Thymus (tissue), 11 donors: ENCODE measurements at regions not wholly inside any gene's neighbourhood (a gene's known extent, or its start where the extent isn't known, plus 50 kb on each side); places are given as distances from the start of the nearest gene placed in this dataset.
"Not testable (repeated sequence)": the region's sequence is repeated elsewhere in the genome, so short reads cannot be mapped to it uniquely, and the experiment has no call there.

Experiments
- DNase-seq, 9 donors: peaks; one replicate each; pipeline ENCODE4 v3.0.0-alpha.2; 2013; ENCODE audit warnings: low spot score in 9 of 9, low read depth in 6 of 9, missing footprints in 1 of 9
- H3K27ac ChIP-seq, 2 donors: one replicate each; pipeline ENCODE4 v1.5.1; 2013; ENCODE audit warnings: control low read depth in 1 of 2, low read depth in 1 of 2, low read length in 1 of 2, mild to moderate bottlenecking in 1 of 2, moderate library complexity in 1 of 2
- H3K27me3 ChIP-seq, 2 donors: one replicate each; pipeline ENCODE4 v1.5.1; 2013; ENCODE audit warnings: low read length in 1 of 2; ENCODE audit not compliant: control insufficient read depth in 2 of 2, insufficient read depth in 1 of 2
- H3K36me3 ChIP-seq, 2 donors: one replicate each; pipeline ENCODE4 v1.5.1; 2013; ENCODE audit warnings: low read length in 1 of 2, mild to moderate bottlenecking in 1 of 2, moderate library complexity in 1 of 2; ENCODE audit not compliant: control insufficient read depth in 2 of 2, insufficient read depth in 2 of 2
- H3K4me1 ChIP-seq, 2 donors: one replicate each; pipeline ENCODE4 v1.5.1; 2013; ENCODE audit warnings: low read length in 2 of 2; ENCODE audit not compliant: control insufficient read depth in 2 of 2, insufficient read depth in 2 of 2
- H3K4me3 ChIP-seq, 2 donors: one replicate each; pipeline ENCODE4 v1.5.1; 2013; ENCODE audit warnings: low read length in 2 of 2, control low read depth in 1 of 2, mild to moderate bottlenecking in 1 of 2
- H3K9me3 ChIP-seq, 2 donors: one replicate each; pipeline ENCODE4 v1.5.1; 2013; ENCODE audit warnings: low read length in 1 of 2, mild to moderate bottlenecking in 1 of 2; ENCODE audit not compliant: control insufficient read depth in 2 of 2, insufficient read depth in 1 of 2
- WGBS: extraction: QIAGEN DNeasy Blood & Tissue Kit; methylation state at CpG from one replicate; pipeline ENCODE4 v1.1.7; 2013; 5-methylcytosine and 5-hydroxymethylcytosine counted together
- donor health status: healthy.

DNA sequence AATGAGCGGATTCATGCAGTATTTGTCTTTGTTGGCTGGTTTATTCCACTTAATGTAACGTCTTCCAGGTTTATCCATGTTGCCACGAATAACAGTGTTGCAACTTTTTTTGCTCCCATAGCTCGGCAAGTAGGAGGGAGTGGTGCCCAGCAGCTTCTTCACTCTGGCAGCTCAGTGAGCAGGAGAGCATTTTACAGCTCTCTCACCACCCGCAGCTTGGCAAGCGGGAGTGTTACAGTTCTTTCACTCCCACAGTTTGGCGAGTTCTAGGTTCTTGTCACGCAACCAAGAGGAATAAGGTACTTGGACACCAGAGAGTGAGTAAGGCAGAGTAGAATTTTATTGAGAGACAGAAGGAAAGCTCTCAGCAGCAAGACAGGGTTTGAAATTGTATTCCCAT is 935.2 kb downstream of the TBL1XR1 start:
- no peak overlapping the region for H3K27ac ChIP-seq
- no peaks in the 10 kb centered on the region for H3K36me3 ChIP-seq
- H3K4me1 ChIP-seq, result no peaks in the 10 kb centered on the region
- no peak overlapping the region for H3K4me3 ChIP-seq
- 95% methylated on average over 8 of the region's 8 CpGs for WGBS
- DNase-seq, result no peak
- H3K27me3 ChIP-seq, result no peaks in the 10 kb centered on the region
- peaks cover 0 to 5% of the 10 kb centered on the region in 2 donors for H3K9me3 ChIP-seq

DNA sequence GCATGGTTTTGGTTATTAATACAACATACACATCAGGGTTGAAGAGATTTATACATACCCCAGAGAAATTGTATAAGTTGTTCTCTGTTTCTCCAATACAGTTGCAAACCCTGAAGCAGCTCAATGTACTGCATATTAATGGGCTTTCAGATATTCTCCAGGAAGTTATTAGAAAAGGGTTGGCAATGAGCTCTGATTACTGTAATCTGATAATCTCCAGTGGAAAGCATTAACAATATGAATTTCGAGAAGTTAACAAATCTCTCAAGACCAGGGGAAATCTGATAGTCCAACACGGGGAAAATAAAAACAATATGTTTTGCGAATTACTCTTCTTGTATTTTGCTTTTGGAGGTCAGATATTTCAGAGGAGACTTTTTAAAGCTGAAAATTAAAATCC is 950.1 kb downstream of the TBL1XR1 start:
- Histone ChIP-seq H3K4me1 (no peaks in the 10 kb centered on the region), H3K4me3 (no peak overlapping the region), H3K27ac (no peak overlapping the region), H3K27me3 (no peaks in the 10 kb centered on the region), H3K36me3 (no peaks in the 10 kb centered on the region), H3K9me3 (peaks cover 2 to 5% of the 10 kb centered on the region in 2 donors)
- DNase-seq, result no peak
- WGBS, result 90% methylated on average over 3 of the region's 3 CpGs

DNA sequence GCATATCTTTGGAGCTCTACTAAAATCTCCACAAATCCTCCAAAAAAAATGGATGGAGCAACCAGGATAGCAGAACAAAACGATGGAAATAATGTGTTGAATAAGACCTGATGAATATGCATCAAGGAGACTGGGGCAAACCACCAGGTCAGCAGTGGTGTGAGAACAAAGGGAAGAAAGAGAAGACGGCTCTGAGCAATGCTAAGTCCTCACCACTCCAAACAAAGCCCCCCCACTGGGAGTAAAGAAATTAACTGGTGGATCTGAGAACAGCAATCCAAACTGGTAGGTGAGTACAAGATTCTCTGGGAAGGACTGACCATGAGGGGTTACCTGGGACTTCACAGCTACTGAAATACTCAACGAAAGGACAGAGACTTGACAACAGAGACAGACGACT is 977.3 kb downstream of the TBL1XR1 start:
- Histone ChIP-seq H3K27me3 (no peaks in the 10 kb centered on the region), H3K4me1 (no peaks in the 10 kb centered on the region), H3K36me3 (no peaks in the 10 kb centered on the region), H3K27ac (no peak overlapping the region), H3K9me3 (no peaks in the 10 kb centered on the region), H3K4me3 (no peak overlapping the region)
- no peak for DNase-seq
- 87% methylated on average over 4 of the region's 4 CpGs for WGBS

DNA sequence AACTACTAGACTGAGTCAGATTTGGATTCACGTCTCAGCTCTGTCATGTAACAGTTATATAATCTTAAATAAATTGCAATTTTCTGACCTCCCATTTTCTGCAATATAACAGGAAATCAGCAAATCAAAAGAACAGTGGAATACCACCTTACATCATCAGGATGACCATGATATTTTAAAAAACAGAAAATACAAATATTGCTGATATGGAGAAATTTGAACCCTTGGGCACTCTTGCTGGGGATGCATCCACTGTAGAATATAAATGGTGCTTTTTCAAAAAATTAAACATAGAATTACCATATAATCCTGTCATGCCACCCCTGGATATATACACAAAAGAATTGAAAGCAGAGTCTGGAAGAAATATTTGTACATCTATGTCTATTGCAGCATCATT is 982.5 kb downstream of the TBL1XR1 start:
- no peaks in the 10 kb centered on the region for H3K36me3 ChIP-seq
- peaks cover 0 to 6% of the 10 kb centered on the region in 2 donors for H3K9me3 ChIP-seq
- no peak overlapping the region for H3K27ac ChIP-seq
- WGBS, result 92% methylated on average over 1 of the region's 1 CpG
- H3K27me3 ChIP-seq, result no peaks in the 10 kb centered on the region
- H3K4me1 ChIP-seq, result no peaks in the 10 kb centered on the region
- H3K4me3 ChIP-seq, result no peak overlapping the region
- no peak for DNase-seq

DNA sequence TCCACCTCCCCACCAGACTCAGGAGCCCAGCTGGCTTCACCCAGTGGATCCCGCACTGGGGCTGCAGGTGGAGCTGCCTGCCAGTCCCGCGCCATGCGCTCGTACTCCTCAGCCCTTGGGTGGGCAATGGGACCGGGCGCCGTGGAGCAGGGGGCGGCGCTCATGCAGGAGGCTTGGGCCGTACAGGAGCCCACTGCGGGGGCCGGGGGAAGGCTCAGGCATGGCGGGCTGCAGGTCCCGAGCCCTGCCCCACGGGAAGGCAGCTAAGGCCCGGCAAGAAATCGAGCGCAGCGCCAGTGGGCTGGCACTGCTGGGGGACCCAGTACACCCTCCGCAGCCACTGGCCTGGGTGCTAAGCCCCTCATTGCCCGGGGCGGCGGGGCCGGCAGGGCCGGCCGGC is 984.0 kb downstream of the TBL1XR1 start:
- not testable (repeated sequence) for H3K4me1 ChIP-seq, H3K9me3 ChIP-seq, DNase-seq, H3K27me3 ChIP-seq, H3K27ac ChIP-seq, H3K36me3 ChIP-seq, H3K4me3 ChIP-seq
- 95% methylated on average over 25 of the region's 27 CpGs for WGBS

DNA sequence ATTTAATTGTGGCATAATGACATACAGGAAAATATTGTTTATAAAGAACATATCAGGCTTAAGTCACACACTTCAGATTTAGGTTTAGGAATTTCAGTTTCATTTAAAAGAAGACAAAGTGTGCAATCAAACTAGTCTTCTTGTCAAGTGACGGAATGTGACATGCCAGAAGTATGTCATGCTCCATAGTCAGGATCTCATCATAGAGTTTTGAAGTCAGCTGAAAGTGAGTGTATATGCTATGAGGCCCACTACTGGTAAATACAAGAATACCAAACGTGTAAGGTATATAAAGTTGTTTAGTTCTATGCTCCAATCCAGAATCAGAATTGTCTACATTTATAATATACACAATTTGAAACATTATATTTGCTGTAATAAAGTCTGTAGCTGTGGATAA is 988.4 kb downstream of the TBL1XR1 start:
- Histone ChIP-seq H3K4me3 (no peak overlapping the region), H3K4me1 (no peaks in the 10 kb centered on the region), H3K27ac (no peak overlapping the region), H3K9me3 (peaks cover 0 to 6% of the 10 kb centered on the region in 2 donors), H3K27me3 (no peaks in the 10 kb centered on the region), H3K36me3 (no peaks in the 10 kb centered on the region)
- WGBS, result 81% methylated on average over 2 of the region's 2 CpGs
- DNase-seq, result no peak

DNA sequence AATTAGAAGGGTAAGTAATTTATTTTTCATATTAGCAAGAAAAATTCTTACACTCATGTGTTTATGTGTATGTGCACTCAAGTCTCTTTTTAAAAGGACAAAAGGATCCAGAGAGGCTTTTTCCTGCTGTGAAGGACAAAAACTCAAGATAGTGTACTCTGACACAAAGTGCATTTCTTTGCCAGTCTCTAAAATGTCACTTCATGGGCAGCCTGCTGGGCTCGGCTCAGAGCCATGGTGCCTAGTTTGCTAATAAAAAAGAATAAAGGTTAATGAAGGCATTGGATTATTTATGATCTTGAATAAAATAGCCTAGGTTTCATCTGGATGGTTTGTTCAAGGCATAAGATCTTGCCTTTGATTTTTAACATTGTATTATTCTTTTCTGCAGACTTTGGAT is 989.0 kb downstream of the TBL1XR1 start:
- Histone ChIP-seq H3K36me3 (no peaks in the 10 kb centered on the region), H3K27ac (no peak overlapping the region), H3K9me3 (peaks cover 0 to 4% of the 10 kb centered on the region in 2 donors), H3K4me3 (no peak overlapping the region), H3K27me3 (no peaks in the 10 kb centered on the region), H3K4me1 (no peaks in the 10 kb centered on the region)
- WGBS, result 90% methylated on average over 1 of the region's 1 CpG
- DNase-seq, result no peak

DNA sequence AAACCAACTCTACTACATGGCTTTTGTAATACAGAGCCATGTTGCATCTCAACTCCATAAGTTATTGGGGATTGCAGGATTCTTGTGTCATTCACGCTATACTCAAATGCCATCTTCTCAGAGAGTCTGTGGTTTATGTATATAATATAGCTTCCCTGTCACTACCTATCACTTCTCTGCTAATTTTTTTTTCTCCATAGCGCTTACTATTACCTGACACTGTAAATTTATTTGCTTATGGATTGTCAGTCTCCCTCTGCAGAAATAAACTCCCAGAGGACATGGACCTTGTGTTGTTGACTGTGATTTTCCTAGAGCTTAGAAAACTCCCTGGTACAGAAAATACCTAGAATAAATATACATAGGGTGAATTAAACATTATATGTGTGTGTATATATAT is 990.5 kb downstream of the TBL1XR1 start:
- H3K4me1 ChIP-seq, result no peaks in the 10 kb centered on the region
- no peak for DNase-seq
- 98% methylated on average over 2 of the region's 2 CpGs for WGBS

DNA sequence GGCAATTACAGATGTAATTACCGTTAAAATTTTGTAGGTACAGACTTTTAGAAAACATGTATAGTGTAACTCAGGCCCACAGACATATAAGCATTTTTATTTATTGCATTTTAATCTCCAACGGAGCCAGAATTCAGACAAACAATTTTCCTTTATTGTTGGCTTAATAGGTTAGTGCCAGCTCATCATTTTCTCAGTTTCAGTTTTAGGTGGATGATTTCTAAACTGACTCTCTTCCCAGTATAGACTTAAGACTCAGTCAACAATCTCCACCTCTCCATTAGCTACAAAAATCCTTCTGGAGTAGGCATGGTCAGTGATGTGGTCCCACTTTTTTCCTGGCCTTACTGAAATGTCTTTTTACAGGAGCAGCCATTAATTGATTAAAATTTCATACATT is 994.6 kb downstream of the TBL1XR1 start:
- Histone ChIP-seq H3K36me3 (no peaks in the 10 kb centered on the region), H3K9me3 (no peaks in the 10 kb centered on the region), H3K27ac (no peak overlapping the region), H3K27me3 (no peaks in the 10 kb centered on the region), H3K4me1 (no peaks in the 10 kb centered on the region), H3K4me3 (no peak overlapping the region)
- 91% methylated on average over 2 of the region's 2 CpGs for WGBS
- no peak for DNase-seq

More for the DNA sequence above, 990.5 kb downstream of the TBL1XR1 start:
- Histone ChIP-seq H3K9me3 (peaks cover 0 to 2% of the 10 kb centered on the region in 2 donors), H3K36me3 (no peaks in the 10 kb centered on the region), H3K27ac (no peak overlapping the region), H3K4me3 (no peak overlapping the region), H3K27me3 (no peaks in the 10 kb centered on the region)
